Lower leg skin (tissue), 4 donors: ENCODE measurements at regions not wholly inside any gene's neighbourhood (a gene's known extent, or its start where the extent isn't known, plus 50 kb on each side); places are given as distances from the start of the nearest gene placed in this dataset.

Experiments
- DNase-seq, 2 donors: peaks; one replicate each; pipeline ENCODE4 v3.0.0-alpha.2; 2019; ENCODE audit warnings: low spot score in 2 of 2
- H3K4me3 ChIP-seq: fragments of 200-600 bp; sonication (generic); 2 replicates; pipeline ENCODE4 v1.5.1; 2017; ENCODE audit warnings: mild to moderate bottlenecking, low read depth; ENCODE audit not compliant: poor library complexity, severe bottlenecking
- CTCF ChIP-seq, 3 donors: fragments of 450-650 bp; IDR thresholded peaks; one replicate each; pipeline ENCODE4 v1.5.1; 2016; ENCODE audit warnings: antibody characterized with exemption in 3 of 3, mild to moderate bottlenecking in 3 of 3, moderate library complexity in 2 of 3
- POLR2A ChIP-seq, 2 donors: fragments of 450-650 bp; IDR thresholded peaks; one replicate each; pipeline ENCODE4 v1.6.1; 2016 to 2017; ENCODE audit warnings: antibody characterized with exemption in 2 of 2, mild to moderate bottlenecking in 1 of 2, moderate library complexity in 1 of 2
- WGBS, 2 donors: methylation state at CpG; one replicate each; pipeline ENCODE4 v1.1.5; 2018; 5-methylcytosine and 5-hydroxymethylcytosine counted together
- intact Hi-C: fragments of 100-400 bp; cut with DNase I; formaldehyde crosslinking; loops from one replicate; pipeline ENCODE4 v1.15.0; 2023; ENCODE audit warnings: low total_unique reads

GRCh38 chr2:56687169-56687568 lies 503.4 kb downstream of the CCDC85A start:
- DNase-seq = no peak
- no peak for TF ChIP-seq POLR2A (IDR thresholded peaks at IDR 0.05)
- no peak for TF ChIP-seq CTCF (IDR thresholded peaks at IDR 0.05)
- H3K4me3 ChIP-seq = no peak overlapping the region
- intact Hi-C loops = no loop called here
- 83 to 87% methylated on average over 1 of the region's 1 CpG for WGBS, 2 donors

GRCh38 chr2:56688661-56689060 lies 504.9 kb downstream of the CCDC85A start:
- 38 to 45% methylated on average over 1 of the region's 1 CpG for WGBS, 2 donors
- no peak for DNase-seq
- no peak for TF ChIP-seq POLR2A (IDR thresholded peaks at IDR 0.05)
- TF ChIP-seq CTCF (IDR thresholded peaks at IDR 0.05) = no peak
- H3K4me3 ChIP-seq = no peak overlapping the region
- intact Hi-C loops = no loop called here

- no peak overlapping the region for H3K4me3 ChIP-seq
- intact Hi-C loops = no loop called here
- DNase-seq = no peak
- WGBS, 2 donors = 71 to 73% methylated on average over 2 of the region's 2 CpGs
- TF ChIP-seq POLR2A (IDR thresholded peaks at IDR 0.05) (no peak), CTCF (IDR thresholded peaks at IDR 0.05) (no peak)
These were observed 509.7 kb downstream of the CCDC85A start for GRCh38 chr2:56693501-56693900.

GRCh38 chr2:56703001-56703400 lies 519.2 kb downstream of the CCDC85A start:
- no peak for DNase-seq
- TF ChIP-seq POLR2A (IDR thresholded peaks at IDR 0.05) (no peak), CTCF (IDR thresholded peaks at IDR 0.05) (no peak)
- H3K4me3 ChIP-seq = no peak overlapping the region
- WGBS, 2 donors = 88 to 94% methylated on average over 2 of the region's 2 CpGs
- intact Hi-C loops = no loop called here

- DNase-seq = no peak
- H3K4me3 ChIP-seq = no peak overlapping the region
- intact Hi-C loops = no loop called here
- WGBS, 2 donors = 34 to 44% methylated on average over 2 of the region's 2 CpGs
- TF ChIP-seq POLR2A (IDR thresholded peaks at IDR 0.05) (no peak), CTCF (IDR thresholded peaks at IDR 0.05) (no peak)
These were observed 521.9 kb downstream of the CCDC85A start for GRCh38 chr2:56705713-56706112.

- intact Hi-C loops = no loop called here
- no peak for DNase-seq
- WGBS, 2 donors = 61 to 65% methylated on average over 3 of the region's 3 CpGs
- H3K4me3 ChIP-seq = no peak overlapping the region
- TF ChIP-seq POLR2A (IDR thresholded peaks at IDR 0.05) (no peak), CTCF (IDR thresholded peaks at IDR 0.05) (no peak)
These were observed 523.4 kb downstream of the CCDC85A start for GRCh38 chr2:56707218-56707617.
